Spleen (tissue), 11 donors: ENCODE measurements at regions not wholly inside any gene's neighbourhood (a gene's known extent, or its start where the extent isn't known, plus 50 kb on each side); places are given as distances from the start of the nearest gene placed in this dataset.

Source experiments
- DNase-seq: peaks from one replicate; pipeline ENCODE4 v3.0.0-alpha.2; 2020
- H3K27ac ChIP-seq, 8 donors: fragments of 200-600 bp; sonication (generic) in 7 of 8; 1 replicate in 4 of 8; 2 replicates in 4 of 8; pipeline versions ENCODE4 v1.5.0 to v1.8.0; 2016 to 2021; ENCODE audit warnings: inconsistent platforms in 4 of 8, mild to moderate bottlenecking in 4 of 8, moderate library complexity in 1 of 8
- H3K27me3 ChIP-seq, 7 donors: fragments of 200-600 bp; sonication (generic) in 6 of 7; replicated peaks in 1 of 7; 1 replicate in 4 of 7; 2 replicates in 3 of 7; pipeline versions ENCODE4 v1.5.0 to v1.8.0; 2016 to 2021; ENCODE audit warnings: inconsistent platforms in 3 of 7, mild to moderate bottlenecking in 1 of 7
- H3K36me3 ChIP-seq, 6 donors: fragments of 200-600 bp; sonication (generic) in 5 of 6; 1 replicate in 4 of 6; 2 replicates in 2 of 6; pipeline versions ENCODE4 v1.5.0 to v1.8.0; 2016 to 2021; ENCODE audit warnings: inconsistent platforms in 2 of 6
- H3K4me1 ChIP-seq, 6 donors: fragments of 200-600 bp; sonication (generic) in 5 of 6; 1 replicate in 3 of 6; 2 replicates in 3 of 6; pipeline versions ENCODE4 v1.5.0 to v1.8.0; 2016 to 2021; ENCODE audit warnings: inconsistent platforms in 3 of 6
- H3K4me3 ChIP-seq, 8 donors: fragments of 200-600 bp; sonication (generic) in 7 of 8; 1 replicate in 4 of 8; 2 replicates in 4 of 8; pipeline versions ENCODE4 v1.5.0 to v1.8.0; 2016 to 2021; ENCODE audit warnings: inconsistent platforms in 4 of 8, mild to moderate bottlenecking in 4 of 8, moderate library complexity in 2 of 8
- H3K9me3 ChIP-seq, 8 donors: fragments of 200-600 bp; sonication (generic) in 7 of 8; 1 replicate in 4 of 8; 2 replicates in 4 of 8; pipeline versions ENCODE4 v1.5.0 to v1.8.0; 2016 to 2021; ENCODE audit warnings: inconsistent platforms in 4 of 8
- CTCF ChIP-seq, 11 experiments: fragments of 200-600 bp in 7 of 11; fragments of 450-650 bp in 4 of 11; sonication (generic) in 4 of 11; IDR thresholded peaks in 8 of 11; conservative IDR thresholded peaks in 3 of 11; 1 replicate in 7 of 11; 2 replicates in 4 of 11; pipeline versions ENCODE4 v1.4.0 to v1.8.0; 2016 to 2021; ENCODE audit warnings: antibody characterized with exemption in 11 of 11, inconsistent platforms in 4 of 11, mild to moderate bottlenecking in 1 of 11
- POLR2A ChIP-seq, 3 donors: fragments of 450-650 bp; IDR thresholded peaks; one replicate each; pipeline ENCODE4 v1.5.1; 2017; ENCODE audit warnings: antibody characterized with exemption in 3 of 3, mild to moderate bottlenecking in 1 of 3
- POLR2AphosphoS5 ChIP-seq, 3 donors: sonication (generic); formaldehyde crosslinking; IDR thresholded peaks; one replicate each; pipeline ENCODE4 v1.5.1; 2017; ENCODE audit warnings: antibody characterized with exemption in 3 of 3
- WGBS, 5 donors: extraction: QIAGEN DNeasy Blood & Tissue Kit in 3 of 5; methylation state at CpG; one replicate each; pipeline versions ENCODE4 v1.1.5 to v1.1.7; 2013 to 2018; 5-methylcytosine and 5-hydroxymethylcytosine counted together
- intact Hi-C: fragments of 100-400 bp; cut with DNase I; formaldehyde crosslinking; loops from one replicate; pipeline ENCODE4 v1.15.0; 2023; ENCODE audit warnings: low total_unique reads
- donor health status: healthy with polysubstance abuse.
- donor health status: DM: no; HTN: no; CAD: no; lungs with moderate emphysema.
- donor health status: DM: no; HTN: no; CAD: no.
- donor health status: Bipolar disorder and iron deficiency.
- donor health status: healthy.
- donor health status: DM: no; HTN: no; CAD: no.
- donor health status: DM: yes; HTN: yes; CAD: no.

GRCh38 chr7:97421307-97421930, 303.9 kb downstream of the SDHAF3 start:
- Histone ChIP-seq H3K36me3 (no peaks in the 10 kb centered on the region), H3K4me3 (no peak overlapping the region), H3K4me1 (no peaks in the 10 kb centered on the region), H3K27ac (no peak overlapping the region), H3K9me3 (peaks cover 0 to 7% (median 0%) of the 10 kb centered on the region in 8 donors), H3K27me3 (no peaks in the 10 kb centered on the region)
- no peak for DNase-seq
- TF ChIP-seq CTCF (IDR thresholded peaks at IDR 0.05 in 8 of 11, conservative IDR thresholded peaks at IDR 0.05 in 3 of 11) (no peak), POLR2AphosphoS5 (IDR thresholded peaks at IDR 0.05) (no peak)
- intact Hi-C loops, result no loop called here
- WGBS, 5 donors, result 82 to 88% (median 84%) methylated on average over 4 of the region's 4 CpGs

GRCh38 chr7:97422046-97422445, 304.5 kb downstream of the SDHAF3 start:
- WGBS, 5 donors, result 83 to 91% (median 84%) methylated on average over 1 of the region's 1 CpG
- no peaks in the 10 kb centered on the region for H3K27me3 ChIP-seq
- no peak overlapping the region for H3K4me3 ChIP-seq
- DNase-seq, result no peak
- intact Hi-C loops, result no loop called here
- H3K36me3 ChIP-seq, result no peaks in the 10 kb centered on the region
- H3K27ac ChIP-seq, result no peak overlapping the region
- H3K9me3 ChIP-seq, result peaks cover 0 to 7% (median 0%) of the 10 kb centered on the region in 8 donors
- no peaks in the 10 kb centered on the region for H3K4me1 ChIP-seq
- TF ChIP-seq POLR2A (IDR thresholded peaks at IDR 0.05), result no peak
- no peak for TF ChIP-seq CTCF (IDR thresholded peaks at IDR 0.05 in 8 of 11, conservative IDR thresholded peaks at IDR 0.05 in 3 of 11)
- TF ChIP-seq POLR2AphosphoS5 (IDR thresholded peaks at IDR 0.05), result no peak

- Histone ChIP-seq H3K27me3 (no peaks in the 10 kb centered on the region), H3K4me3 (no peak overlapping the region), H3K36me3 (no peaks in the 10 kb centered on the region), H3K4me1 (no peaks in the 10 kb centered on the region), H3K27ac (no peak overlapping the region), H3K9me3 (no peaks in the 10 kb centered on the region)
- intact Hi-C loops, result no loop called here
- no peak for TF ChIP-seq POLR2A (IDR thresholded peaks at IDR 0.05)
- TF ChIP-seq CTCF (IDR thresholded peaks at IDR 0.05 in 8 of 11, conservative IDR thresholded peaks at IDR 0.05 in 3 of 11), result no peak
- TF ChIP-seq POLR2AphosphoS5 (IDR thresholded peaks at IDR 0.05), result no peak
- WGBS, 5 donors, result 74 to 84% (median 81%) methylated on average over 9 of the region's 9 CpGs
- DNase-seq, result no peak
Observed at GRCh38 chr7:97430006-97430405, 301.9 kb upstream of the TAC1 start.

- TF ChIP-seq POLR2AphosphoS5 (IDR thresholded peaks at IDR 0.05) (no peak), POLR2A (IDR thresholded peaks at IDR 0.05) (no peak), CTCF (IDR thresholded peaks at IDR 0.05 in 8 of 11, conservative IDR thresholded peaks at IDR 0.05 in 3 of 11) (no peak)
- H3K27me3 ChIP-seq, result no peaks in the 10 kb centered on the region
- WGBS, 5 donors, result 86 to 90% (median 88%) methylated on average over 5 of the region's 5 CpGs
- no peaks in the 10 kb centered on the region for H3K4me1 ChIP-seq
- H3K27ac ChIP-seq, result no peak overlapping the region
- no peak for DNase-seq
- intact Hi-C loops, result no loop called here
- H3K4me3 ChIP-seq, result no peak overlapping the region
- H3K9me3 ChIP-seq, result peaks cover 0 to 59% (median 39%) of the 10 kb centered on the region in 8 donors
- no peaks in the 10 kb centered on the region for H3K36me3 ChIP-seq
Observed at GRCh38 chr7:97439637-97440214, 292.2 kb upstream of the TAC1 start.
